Bone marrow (tissue), 2 donors: ENCODE measurements at regions not wholly inside any gene's neighbourhood (a gene's known extent, or its start where the extent isn't known, plus 50 kb on each side); places are given as distances from the start of the nearest gene placed in this dataset.
"Not testable (repeated sequence)": the region's sequence is repeated elsewhere in the genome, so short reads cannot be mapped to it uniquely, and the experiment has no call there.

ENCODE experiments used
- DNase-seq, 2 donors: peaks; one replicate each; lab custom pipeline; 2025; lab: John Stamatoyannopoulos, UW

- DNase-seq, result not testable (repeated sequence)
Measured at GRCh38 chr10:80859279-80859678, 321.6 kb downstream of the SH2D4B start.

GRCh38 chr10:80860719-80861118 is 323.0 kb downstream of the SH2D4B start:
- no peak for DNase-seq

- no peak for DNase-seq
Measured at GRCh38 chr10:80861882-80862281, 324.2 kb downstream of the SH2D4B start.

GRCh38 chr10:80870282-80870681 is 332.6 kb downstream of the SH2D4B start:
- DNase-seq, result no peak

- DNase-seq, result no peak
Measured at GRCh38 chr10:80871083-80871482, 333.4 kb downstream of the SH2D4B start.

- DNase-seq, result no peak
Measured at GRCh38 chr10:80878330-80878729, 340.6 kb downstream of the SH2D4B start.

- no peak for DNase-seq
Measured at GRCh38 chr10:80890146-80890545, 352.4 kb downstream of the SH2D4B start.

GRCh38 chr10:80893256-80893655 is 355.6 kb downstream of the SH2D4B start:
- DNase-seq, result no peak

GRCh38 chr10:80894311-80894791 is 356.6 kb downstream of the SH2D4B start:
- no peak for DNase-seq

- DNase-seq, result no peak
Measured at GRCh38 chr10:80894797-80895467, 357.2 kb downstream of the SH2D4B start.

- no peak for DNase-seq
Measured at GRCh38 chr10:80896076-80896475, 358.4 kb downstream of the SH2D4B start.

GRCh38 chr10:80896959-80897358 is 359.3 kb downstream of the SH2D4B start:
- no peak for DNase-seq

GRCh38 chr10:80900661-80901060 is 363.0 kb downstream of the SH2D4B start:
- DNase-seq, result no peak

GRCh38 chr10:80908611-80909010 is 370.9 kb downstream of the SH2D4B start:
- no peak for DNase-seq

- DNase-seq, result no peak
Measured at GRCh38 chr10:80909254-80909653, 371.6 kb downstream of the SH2D4B start.

- no peak for DNase-seq
Measured at GRCh38 chr10:80917636-80918035, 379.9 kb downstream of the SH2D4B start.

GRCh38 chr10:80921032-80921431 is 383.3 kb downstream of the SH2D4B start:
- DNase-seq, result no peak

- DNase-seq, result peak in 1 of 2 donors; percentile 9
Measured at GRCh38 chr10:80924063-80924952, 386.6 kb downstream of the SH2D4B start.

GRCh38 chr10:80927419-80928078 is 389.8 kb downstream of the SH2D4B start:
- no peak for DNase-seq

- no peak for DNase-seq
Measured at GRCh38 chr10:80938903-80939302, 401.2 kb downstream of the SH2D4B start.

- no peak for DNase-seq
Measured at GRCh38 chr10:80945264-80945880, 407.7 kb downstream of the SH2D4B start.

- no peak for DNase-seq
Measured at GRCh38 chr10:80946073-80946472, 408.4 kb downstream of the SH2D4B start.
